GM18951 (cell line): ENCODE measurements at regions not wholly inside any gene's neighbourhood (a gene's known extent, or its start where the extent isn't known, plus 50 kb on each side); places are given as distances from the start of the nearest gene placed in this dataset.

ENCODE experiments used
- POLR2A ChIP-seq: IDR thresholded peaks from 4 replicates; pipeline ENCODE4 v1.6.1; 2011; ENCODE audit warnings: mild to moderate bottlenecking; ENCODE audit not compliant: insufficient read length, insufficient read depth; ENCODE audit errors: extremely low read depth
- in situ Hi-C: fragments of 300-500 bp; cut with MboI; formaldehyde crosslinking; loops from one replicate; pipeline ENCODE4 v1.12.0; 2022; ENCODE audit warnings: low sequenced_read_pairs, mixed read lengths, inconsistent platforms; ENCODE audit not compliant: unreplicated experiment

DNA sequence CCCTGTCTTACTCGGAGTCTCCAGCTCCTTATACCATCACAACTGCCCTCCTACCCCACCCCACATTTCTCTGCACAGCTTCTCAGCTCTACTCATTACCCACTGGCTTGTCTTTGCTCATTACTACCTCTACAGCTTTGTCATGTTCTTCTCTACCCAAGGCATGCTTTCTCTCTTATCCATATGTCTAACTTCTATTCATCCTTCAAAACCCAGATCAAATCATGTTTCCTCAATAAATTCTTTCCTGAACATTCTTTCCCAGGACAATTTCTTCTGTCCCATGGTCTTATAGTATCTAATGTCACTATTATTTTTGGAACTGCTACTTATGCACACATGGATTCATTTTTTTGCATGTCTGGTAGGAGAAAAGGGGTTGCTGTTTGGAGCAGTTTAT lies 231.4 kb downstream of the PTEN start:
- in situ Hi-C loops: loop anchor here (10.0 kb wide), 1 partner anchor 230 kb away; the partner anchor contains the start of genes KLLN and PTEN
- no peak for TF ChIP-seq POLR2A

DNA sequence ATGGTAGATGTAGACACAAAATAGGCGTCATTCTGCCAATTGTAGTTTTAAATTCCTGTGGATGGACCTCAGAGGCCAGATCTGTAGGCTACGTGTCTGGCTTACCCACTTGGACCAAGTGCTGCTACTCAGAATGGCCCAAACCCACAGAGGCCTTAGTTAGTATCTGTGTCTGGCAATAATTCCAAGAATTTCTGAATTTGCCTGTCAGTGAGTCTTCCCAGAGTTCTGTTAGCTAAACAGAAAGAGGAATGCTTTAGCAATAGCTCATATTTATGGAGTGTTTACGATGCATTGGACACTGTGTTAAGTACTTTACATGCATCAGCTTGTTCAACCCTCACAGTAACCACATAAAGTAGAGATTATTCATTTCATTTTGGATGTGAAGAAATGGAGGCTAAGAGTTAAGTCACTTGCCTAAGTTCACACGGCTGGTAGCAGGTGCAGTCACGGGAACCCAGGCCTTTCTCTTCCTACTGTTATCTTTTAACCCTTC lies 231.8 kb downstream of the PTEN start:
- TF ChIP-seq POLR2A: no peak
- in situ Hi-C loops: loop anchor here (10.0 kb wide), 1 partner anchor 230 kb away; the partner anchor contains the start of genes KLLN and PTEN

DNA sequence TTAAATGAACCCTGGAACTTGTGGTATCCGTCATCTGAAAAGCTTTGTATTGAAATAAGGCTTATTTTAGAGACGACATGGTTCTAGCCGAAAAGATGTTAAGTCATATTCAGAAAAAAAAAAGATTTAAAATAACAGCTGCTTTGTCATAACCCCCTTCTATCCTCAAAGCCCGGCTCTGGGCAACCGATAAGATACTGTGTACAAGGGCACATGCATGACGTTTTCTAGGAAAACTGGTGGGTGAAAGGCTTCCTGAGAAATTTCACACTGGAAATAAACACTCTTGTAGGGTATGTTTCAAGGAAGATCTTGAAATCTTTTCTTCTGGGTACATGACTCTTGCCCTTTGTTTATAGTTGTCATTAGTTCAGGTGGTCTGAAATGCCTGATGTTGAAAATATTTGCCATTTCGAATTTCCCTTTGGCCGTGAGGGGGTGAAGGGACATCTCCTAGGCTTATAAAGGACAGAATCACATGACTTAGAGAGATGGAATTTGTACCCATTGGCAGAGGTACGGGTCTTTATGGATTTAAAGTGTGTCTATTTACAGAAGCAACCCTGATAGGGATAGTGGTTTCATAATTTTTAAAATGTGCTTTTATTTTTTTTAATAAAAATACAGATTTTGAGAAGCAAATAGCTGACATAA lies 232.5 kb downstream of the PTEN start:
- in situ Hi-C loops: loop anchor here (10.0 kb wide), 1 partner anchor 231 kb away; the partner anchor contains the start of genes KLLN and PTEN
- TF ChIP-seq POLR2A: no peak

DNA sequence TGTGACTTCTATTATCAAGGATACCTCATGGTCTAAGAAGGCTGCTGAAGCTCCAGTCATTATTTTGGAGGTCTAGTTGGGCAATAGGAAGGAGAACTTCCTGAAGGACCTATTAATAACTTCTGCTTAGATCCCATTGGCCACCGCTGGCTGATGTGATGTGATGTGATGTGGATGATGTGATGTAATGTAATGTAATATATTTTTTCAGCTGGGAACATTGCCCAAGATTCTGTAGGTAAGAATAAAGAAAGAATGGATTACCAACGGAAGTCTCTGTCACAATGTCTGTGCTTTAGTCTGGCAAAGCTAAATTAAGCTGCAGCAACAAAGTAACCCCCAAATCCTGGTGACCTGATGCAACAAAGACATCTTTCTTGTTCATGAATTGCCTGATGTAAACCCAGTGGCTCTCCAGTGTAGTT lies 233.7 kb downstream of the PTEN start:
- in situ Hi-C loops: loop anchor here (10.0 kb wide), 1 partner anchor 232 kb away; the partner anchor contains the start of genes KLLN and PTEN
- no peak for TF ChIP-seq POLR2A

DNA sequence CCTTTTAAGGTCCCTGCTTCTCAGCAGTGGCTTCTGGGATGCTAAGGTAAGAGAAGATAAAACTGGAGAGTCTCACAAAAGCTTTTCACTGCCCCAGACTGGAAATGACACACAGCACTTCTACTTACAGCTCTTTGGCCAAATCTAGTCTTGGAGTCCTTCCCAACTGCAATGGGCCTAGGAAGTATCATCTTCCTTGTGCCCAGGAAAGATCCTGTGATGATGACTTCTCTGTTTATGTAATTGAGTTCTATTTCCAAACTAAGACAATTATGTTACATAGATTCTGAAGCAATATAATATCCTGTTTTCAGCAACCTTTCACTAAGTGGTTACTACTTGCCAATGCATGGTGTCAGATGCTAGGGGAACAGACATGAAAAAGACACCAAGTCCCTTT lies 234.1 kb downstream of the PTEN start:
- in situ Hi-C loops: loop anchor here (10.0 kb wide), 1 partner anchor 233 kb away; the partner anchor contains the start of genes KLLN and PTEN

DNA sequence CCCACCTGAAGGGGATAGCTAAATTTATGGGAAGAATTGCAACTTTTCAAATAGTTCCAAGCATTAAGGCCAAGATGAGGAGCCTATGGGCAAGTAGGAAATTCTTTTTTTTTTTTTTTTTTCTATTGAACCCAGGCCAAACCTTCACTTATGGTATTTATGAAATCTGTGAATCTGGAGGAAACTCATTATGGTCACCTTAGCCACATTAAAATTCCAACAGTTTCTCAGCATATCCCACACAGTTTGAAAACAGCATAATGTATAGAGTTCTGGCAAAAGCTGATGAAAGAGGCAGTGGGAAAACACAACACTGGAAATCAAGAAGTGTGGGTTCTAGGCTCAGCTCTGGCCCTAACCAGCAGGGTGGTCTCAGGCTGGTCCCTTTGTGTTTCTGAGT lies 236.9 kb downstream of the PTEN start:
- in situ Hi-C loops: no loop called here
- no peak for TF ChIP-seq POLR2A

More for the DNA sequence above, 234.1 kb downstream of the PTEN start:
- TF ChIP-seq POLR2A: no peak

DNA sequence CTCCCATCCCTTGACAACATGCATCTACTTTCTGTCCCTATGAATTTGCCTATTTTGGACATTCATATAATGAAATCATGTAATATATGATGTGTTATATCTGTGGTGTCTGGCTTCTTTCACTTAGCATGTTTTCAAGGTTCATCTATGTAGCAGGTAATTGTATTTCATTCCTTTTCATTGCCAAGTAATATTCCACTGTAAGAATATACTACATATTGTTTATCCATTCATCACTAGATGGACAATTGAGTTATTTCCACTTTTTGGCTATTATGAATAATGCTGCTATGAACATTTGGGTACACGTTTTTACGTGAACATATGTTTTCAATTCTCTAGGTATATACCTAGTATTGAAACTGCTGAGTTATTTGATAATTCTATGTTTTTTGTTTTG lies 238.2 kb downstream of the PTEN start:
- in situ Hi-C loops: no loop called here
- TF ChIP-seq POLR2A: no peak

DNA sequence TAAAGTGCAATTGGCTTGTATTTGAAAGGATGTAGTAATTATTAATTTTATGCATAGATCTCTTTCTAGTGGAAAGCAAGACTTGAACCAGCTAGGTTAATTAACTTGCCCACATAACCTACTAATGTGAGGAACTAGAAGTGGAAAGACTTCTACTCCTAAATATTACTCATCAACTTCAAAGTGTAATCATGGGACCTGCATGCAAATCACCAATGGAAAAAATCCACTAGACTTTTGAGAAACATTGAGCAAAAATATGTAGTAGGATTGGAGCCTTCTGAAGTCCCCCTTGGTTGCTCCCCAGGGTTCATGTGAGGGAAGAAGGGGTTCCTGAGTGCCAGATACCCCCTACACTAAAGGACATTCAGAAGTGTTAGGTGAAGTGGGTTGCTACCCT lies 240.2 kb downstream of the PTEN start:
- in situ Hi-C loops: no loop called here
- no peak for TF ChIP-seq POLR2A

DNA sequence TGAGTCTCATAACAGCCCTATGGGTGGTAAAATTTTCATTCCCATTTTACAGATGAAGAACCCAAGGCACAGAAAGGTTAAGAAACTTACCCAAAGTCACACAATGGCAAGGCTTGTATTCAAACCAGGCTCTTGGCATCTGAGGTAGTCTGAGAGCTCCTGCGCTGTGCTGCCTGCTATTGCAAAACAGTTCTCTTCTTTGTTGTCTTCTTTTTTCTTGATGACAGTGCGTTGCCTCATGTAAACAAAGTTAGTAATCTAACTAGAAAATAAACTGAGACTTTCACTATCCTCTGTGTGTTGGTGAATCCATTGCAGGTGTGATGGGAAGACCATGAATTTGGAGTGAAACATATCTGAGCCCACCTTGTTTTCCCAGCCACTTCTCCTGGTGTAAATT lies 240.8 kb downstream of the PTEN start:
- no peak for TF ChIP-seq POLR2A
- in situ Hi-C loops: no loop called here

DNA sequence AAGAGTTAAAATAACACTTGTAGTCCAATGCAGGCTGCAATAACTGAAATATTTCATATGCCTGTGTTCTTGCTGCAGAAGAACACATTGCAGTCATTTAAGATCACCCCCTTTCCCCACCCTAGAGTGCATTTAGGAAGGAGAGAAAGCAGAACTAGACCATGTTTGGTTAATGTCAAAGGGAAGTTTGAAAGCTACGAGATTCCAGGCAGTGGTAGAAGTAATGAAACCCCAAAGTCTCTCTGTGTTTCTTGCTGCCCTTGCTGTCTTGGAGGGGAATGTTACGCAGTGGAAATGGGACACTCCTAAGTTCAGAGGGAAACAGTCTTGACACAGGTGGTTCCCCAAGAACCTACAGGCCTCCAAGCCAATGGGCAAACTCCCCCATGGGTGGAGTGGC lies 242.9 kb downstream of the PTEN start:
- in situ Hi-C loops: no loop called here

DNA sequence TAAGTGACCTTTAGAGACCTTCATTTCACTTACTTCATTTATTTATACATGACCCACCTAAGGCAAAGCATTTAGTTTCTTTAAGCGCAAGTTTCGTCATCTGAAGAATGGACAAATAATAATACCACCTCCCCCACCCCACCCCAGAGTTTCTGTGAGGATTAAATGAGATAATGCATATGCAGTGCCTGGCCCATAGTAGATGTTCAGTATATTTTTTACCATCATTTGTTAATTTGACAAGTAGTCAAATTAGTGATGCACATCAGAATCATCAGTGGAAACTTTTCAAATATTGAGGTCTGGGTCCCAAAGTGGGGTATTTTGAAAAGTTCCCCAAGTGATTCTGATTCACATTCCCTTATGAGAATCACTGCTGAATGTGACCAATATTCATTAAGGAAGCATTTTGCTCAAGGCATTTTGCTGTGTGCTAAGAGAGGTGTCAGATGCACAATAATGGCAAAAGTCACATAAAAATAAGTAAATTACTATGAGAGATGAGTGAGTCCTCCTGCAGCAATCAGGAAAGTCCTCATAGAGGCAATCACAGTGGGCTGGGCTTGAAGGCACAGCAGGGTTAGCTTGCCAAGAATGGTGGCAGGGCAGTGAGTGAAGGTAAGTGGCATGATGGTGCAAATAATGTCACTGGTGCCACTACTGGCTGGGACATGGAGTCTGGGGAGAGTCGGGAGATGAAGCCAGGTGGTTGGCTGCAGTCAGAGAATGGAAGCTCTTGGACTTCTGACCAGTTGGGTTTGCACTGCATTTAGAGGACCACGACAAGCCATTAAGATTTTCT lies 244.1 kb downstream of the PTEN start:
- in situ Hi-C loops: no loop called here
- no peak for TF ChIP-seq POLR2A

More for the DNA sequence above, 242.9 kb downstream of the PTEN start:
- no peak for TF ChIP-seq POLR2A

DNA sequence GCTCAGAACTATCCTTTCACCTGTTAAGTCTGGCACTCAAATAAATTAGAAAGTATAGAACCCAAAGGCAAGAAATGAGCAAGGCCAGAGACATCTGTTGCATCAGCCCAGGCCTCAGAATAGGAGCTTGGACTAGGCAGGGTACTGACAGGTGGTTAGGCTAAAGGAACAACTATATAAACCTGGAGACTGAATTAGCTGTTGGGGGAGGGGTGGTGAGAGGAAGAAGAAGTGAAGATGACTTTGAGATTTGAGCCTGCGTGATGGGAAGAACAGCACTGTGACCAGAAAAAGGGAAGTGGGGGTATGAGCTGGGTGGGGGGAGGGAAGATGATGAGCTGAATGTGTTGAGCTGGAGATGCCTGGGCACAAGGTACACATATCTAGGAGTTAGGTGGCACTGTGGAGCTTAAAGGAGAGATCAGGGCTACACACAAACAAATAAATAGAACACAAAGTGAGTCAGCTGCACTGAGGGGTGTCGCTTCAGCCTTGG lies 244.7 kb downstream of the PTEN start:
- in situ Hi-C loops: no loop called here
- TF ChIP-seq POLR2A: peak; percentile 16

DNA sequence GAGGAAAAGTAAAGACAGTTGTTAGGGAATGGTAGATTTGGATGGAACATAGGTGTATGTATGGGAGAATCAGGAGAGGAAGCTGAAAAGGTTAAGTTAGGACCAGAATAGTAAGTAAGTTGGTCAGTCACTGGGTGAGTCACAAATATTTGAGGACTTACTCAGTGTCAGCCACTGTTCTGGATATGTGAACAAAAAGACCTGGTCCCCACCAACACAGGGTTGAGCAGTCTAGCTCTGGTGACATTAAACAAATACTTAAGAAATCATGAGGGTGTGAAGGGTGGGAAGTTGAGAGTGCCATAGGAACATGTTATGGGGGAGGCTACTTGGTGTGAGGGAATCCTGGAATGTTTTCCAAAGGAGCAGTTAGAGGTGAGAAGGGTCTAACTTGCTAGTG lies 246.9 kb downstream of the PTEN start:
- TF ChIP-seq POLR2A: no peak
- in situ Hi-C loops: no loop called here

DNA sequence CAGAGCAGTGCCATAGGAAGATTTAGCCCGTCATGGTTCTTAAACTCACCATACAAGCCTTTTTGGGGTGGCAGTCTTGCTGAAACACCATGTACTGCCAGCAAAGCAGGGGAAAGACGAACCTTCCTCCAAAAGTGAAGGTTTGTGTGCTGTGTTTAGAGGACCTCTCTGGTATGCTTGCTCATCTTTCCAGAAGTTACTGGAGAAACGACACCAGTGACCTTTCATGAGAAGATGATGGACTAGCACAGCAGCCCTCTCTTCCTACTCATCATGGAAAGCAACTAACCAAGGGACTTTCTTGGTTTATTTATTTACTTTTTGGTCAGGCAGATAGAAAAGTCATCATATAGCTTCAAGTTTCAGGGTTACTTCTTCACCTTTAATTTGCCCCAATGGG lies 247.4 kb downstream of the PTEN start:
- in situ Hi-C loops: no loop called here
- no peak for TF ChIP-seq POLR2A

DNA sequence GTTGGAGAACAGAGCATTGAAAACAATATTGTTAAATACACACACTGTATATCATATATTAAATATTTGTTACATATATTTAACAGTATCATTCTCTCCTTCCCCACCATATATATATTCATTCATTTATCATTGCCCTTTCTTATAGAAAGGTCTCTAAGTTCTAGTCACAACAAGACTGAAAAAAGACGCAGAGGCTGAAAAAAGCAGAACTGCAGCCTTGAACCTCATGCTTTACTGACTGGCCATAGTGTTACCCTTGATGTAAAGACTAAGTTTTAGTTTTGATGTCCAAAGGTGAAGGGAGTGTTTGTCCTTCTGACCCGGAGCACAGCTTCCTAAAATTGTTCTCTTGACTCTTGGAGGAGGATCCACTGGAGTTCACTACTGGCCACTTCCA lies 247.9 kb downstream of the PTEN start:
- no peak for TF ChIP-seq POLR2A
- in situ Hi-C loops: no loop called here
